ENCODE measurements at regions not wholly inside any gene's neighbourhood (a gene's known extent, or its start where the extent isn't known, plus 50 kb on each side); places are given as distances from the start of the nearest gene placed in this dataset.

GRCh38 chr16:5257462-5257861, 159.9 kb upstream of the EEF2KMT start:
- TF ChIP-seq CTCF (IDR thresholded peaks at IDR 0.05) (no peak), POLR2A (IDR thresholded peaks at IDR 0.05) (no peak)
